ENCODE measurements at regions not wholly inside any gene's neighbourhood (a gene's known extent, or its start where the extent isn't known, plus 50 kb on each side); places are given as distances from the start of the nearest gene placed in this dataset.

DNA sequence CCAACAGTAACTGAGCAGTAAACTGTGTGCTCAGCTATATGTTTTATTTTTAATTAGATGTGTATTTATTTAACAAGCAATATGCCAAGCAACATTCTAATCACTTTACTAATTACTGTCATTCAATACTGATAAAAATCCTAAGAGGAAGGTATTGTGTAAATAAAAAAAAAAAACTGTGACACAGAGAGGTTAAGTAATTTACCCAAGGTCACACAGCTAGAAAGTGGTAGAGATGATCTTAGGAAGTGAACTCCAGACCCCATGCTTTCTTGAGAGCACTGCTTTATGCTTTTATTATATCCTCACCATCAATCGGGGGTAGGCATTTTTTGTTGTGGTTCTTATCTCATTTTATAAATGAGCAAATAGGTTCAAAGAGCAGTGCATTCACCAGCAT lies 417.1 kb downstream of the RAB28 start:
- FAIRE-seq = no peak
- TF ChIP-seq CBX1 (IDR thresholded peaks at IDR 0.05; ENCODE audit: low read depth) (no peak), RBM25 (IDR thresholded peaks at IDR 0.05; ENCODE audit: low read depth, low read length, severe bottlenecking) (peak; percentile 91)

DNA sequence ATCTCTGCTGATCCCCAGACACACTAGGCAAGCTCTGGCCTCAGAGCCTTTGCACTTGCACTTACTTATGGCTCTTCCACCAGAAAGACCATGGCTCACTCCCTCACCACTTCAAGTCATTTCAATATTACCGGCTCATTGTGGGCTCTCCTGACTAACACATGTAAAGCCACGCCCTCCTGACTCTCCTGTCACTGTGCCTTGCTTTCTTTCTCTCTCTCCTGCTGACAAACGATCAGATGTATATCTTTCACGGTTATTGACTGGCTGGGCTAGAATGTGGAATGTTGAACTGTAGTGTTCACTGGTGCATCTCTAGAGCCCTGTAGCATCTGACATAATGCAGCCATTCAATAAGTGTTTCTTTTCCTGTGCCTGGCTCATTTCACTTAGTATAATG lies 425.1 kb downstream of the RAB28 start:
- ChIA-PET POLR2A (no interaction called here), CTCF (ENCODE audit: low intra/inter-chr PET ratio) (no interaction called here)
- in situ Hi-C loops (cut with MboI) (no loop called here), intact Hi-C loops (cut with micrococcal nuclease) (no loop called here)
- no peak for TF ChIP-seq ZNF184 (CRISPR knock-in tag; IDR thresholded peaks at IDR 0.05)
- H3K27ac ChIP-seq (ENCODE audit: extremely low read depth, low read depth, low read length) = no peak overlapping the region
- no peaks in the 10 kb centered on the region for H3K36me3 ChIP-seq (ENCODE audit: control insufficient read depth, insufficient read depth, low read length)
- no peak for ATAC-seq
- no peaks in the 10 kb centered on the region for H3K79me2 ChIP-seq (ENCODE audit: control insufficient read depth, insufficient read depth, low read length)
- no peaks in the 10 kb centered on the region for H3K9me3 ChIP-seq (replicated peaks; ENCODE audit: control insufficient read depth, insufficient read depth, low read depth, low read length)
- no peak for FAIRE-seq
- H3K4me3 ChIP-seq = no peak overlapping the region
- H3K9me1 ChIP-seq (ENCODE audit: control insufficient read depth, insufficient read depth, low read length) = no peaks in the 10 kb centered on the region
- no TSS peak for BruUV-seq (replicated peaks)
- DNase-seq (ENCODE audit: extremely low read depth in 1 of 4, low spot score in 3 of 4) = no peak
- H2AFZ ChIP-seq (ENCODE audit: low read depth, low read length) = no peak overlapping the region
- no peak overlapping the region for H3K9ac ChIP-seq (ENCODE audit: insufficient read depth in 1 of 2, low read depth in 2 of 2, low read length in 2 of 2)
- no peaks in the 10 kb centered on the region for H4K20me1 ChIP-seq (replicated peaks; ENCODE audit: control insufficient read depth, insufficient read depth, low read length)
- no peaks in the 10 kb centered on the region for H3K4me1 ChIP-seq (replicated peaks in 1 of 2; ENCODE audit: control insufficient read depth in 2 of 2, insufficient read depth in 2 of 2, low read length in 2 of 2)
- WGBS (ENCODE audit: insufficient coverage, low coverage, missing lambda C conversion rate) = 0% methylated on average over 4 of the region's 4 CpGs
- H3K4me2 ChIP-seq (ENCODE audit: insufficient read depth, low read length) = no peak overlapping the region
- no peaks in the 10 kb centered on the region for H3K27me3 ChIP-seq (ENCODE audit: control insufficient read depth in 2 of 2, insufficient read depth in 2 of 2, low read length in 2 of 2)

More for the DNA sequence above, 417.1 kb downstream of the RAB28 start:
- Histone ChIP-seq H2AFZ (ENCODE audit: low read depth, low read length) (no peak overlapping the region), H3K4me1 (replicated peaks in 1 of 2; ENCODE audit: control insufficient read depth in 2 of 2, insufficient read depth in 2 of 2, low read length in 2 of 2) (no peaks in the 10 kb centered on the region), H3K9me3 (replicated peaks; ENCODE audit: control insufficient read depth, insufficient read depth, low read depth, low read length) (no peaks in the 10 kb centered on the region), H3K79me2 (ENCODE audit: control insufficient read depth, insufficient read depth, low read length) (no peaks in the 10 kb centered on the region), H3K36me3 (ENCODE audit: control insufficient read depth, insufficient read depth, low read length) (no peaks in the 10 kb centered on the region), H3K9me1 (ENCODE audit: control insufficient read depth, insufficient read depth, low read length) (no peaks in the 10 kb centered on the region), H3K27me3 (ENCODE audit: control insufficient read depth in 2 of 2, insufficient read depth in 2 of 2, low read length in 2 of 2) (no peaks in the 10 kb centered on the region), H3K27ac (ENCODE audit: extremely low read depth, low read depth, low read length) (no peak overlapping the region), H4K20me1 (replicated peaks; ENCODE audit: control insufficient read depth, insufficient read depth, low read length) (no peaks in the 10 kb centered on the region), H3K9ac (ENCODE audit: insufficient read depth in 1 of 2, low read depth in 2 of 2, low read length in 2 of 2) (no peak overlapping the region), H3K4me3 (no peak overlapping the region), H3K4me2 (ENCODE audit: insufficient read depth, low read length) (no peak overlapping the region)
- no peak for DNase-seq (ENCODE audit: extremely low read depth in 1 of 4, low spot score in 3 of 4)
- in situ Hi-C loops (cut with MboI) = no loop called here
- POLR2A ChIA-PET = no interaction called here
- intact Hi-C loops (cut with micrococcal nuclease) = no loop called here
- ATAC-seq = no peak
- no TSS peak for BruUV-seq (replicated peaks)
- CTCF ChIA-PET (ENCODE audit: low intra/inter-chr PET ratio) = no interaction called here
- 0% methylated on average over 1 of the region's 1 CpG for WGBS (ENCODE audit: insufficient coverage, low coverage, missing lambda C conversion rate)

Measured in K562 (cell line).